ENCODE measurements at regions not wholly inside any gene's neighbourhood (a gene's known extent, or its start where the extent isn't known, plus 50 kb on each side); places are given as distances from the start of the nearest gene placed in this dataset.

- no peak for TF ChIP-seq ZHX1 (conservative IDR thresholded peaks at IDR 0.05; ENCODE audit: low read length)
- no peak for TF ChIP-seq SMC3 (conservative IDR thresholded peaks at IDR 0.05; ENCODE audit: insufficient read depth, low read depth, low read length)
- TF ChIP-seq, protein P1, sequence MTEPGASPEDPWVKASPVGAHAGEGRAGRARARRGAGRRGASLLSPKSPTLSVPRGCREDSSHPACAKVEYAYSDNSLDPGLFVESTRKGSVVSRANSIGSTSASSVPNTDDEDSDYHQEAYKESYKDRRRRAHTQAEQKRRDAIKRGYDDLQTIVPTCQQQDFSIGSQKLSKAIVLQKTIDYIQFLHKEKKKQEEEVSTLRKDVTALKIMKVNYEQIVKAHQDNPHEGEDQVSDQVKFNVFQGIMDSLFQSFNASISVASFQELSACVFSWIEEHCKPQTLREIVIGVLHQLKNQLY (CRISPR knock-in tag; conservative IDR thresholded peaks at IDR 0.05) = no peak
- no peak for TF ChIP-seq CTCF (IDR thresholded peaks at IDR 0.05 in 2 of 3, conservative IDR thresholded peaks at IDR 0.05 in 1 of 3; ENCODE audit: insufficient read depth in 2 of 3, low read depth in 1 of 3, low read length in 3 of 3)
Observed at GRCh38 chr2:48203668-48204067, 110.8 kb upstream of the FOXN2 start.

Data from K562 (cell line).